ENCODE measurements at regions not wholly inside any gene's neighbourhood (a gene's known extent, or its start where the extent isn't known, plus 50 kb on each side); places are given as distances from the start of the nearest gene placed in this dataset.

- H4K20me1 ChIP-seq (ENCODE audit: insufficient read depth) = no peaks in the 10 kb centered on the region
- H3K27me3 ChIP-seq (ENCODE audit: insufficient read depth, low read depth) = no peaks in the 10 kb centered on the region
- no peaks in the 10 kb centered on the region for H3K36me3 ChIP-seq (ENCODE audit: insufficient read depth)
- H3K79me2 ChIP-seq (ENCODE audit: insufficient read depth, low read depth) = no peaks in the 10 kb centered on the region
- H3K4me1 ChIP-seq (ENCODE audit: low read depth, poor library complexity, severe bottlenecking) = no peaks in the 10 kb centered on the region
- H2AFZ ChIP-seq (ENCODE audit: low read depth) = no peak overlapping the region
- no peak overlapping the region for H3K27ac ChIP-seq
- H3K9ac ChIP-seq = no peak overlapping the region
- no peak overlapping the region for H3K4me3 ChIP-seq (IDR thresholded peaks at IDR 0.05; ENCODE audit: insufficient read depth, low read depth, low read length)
- TF ChIP-seq CTCF (conservative IDR thresholded peaks at IDR 0.05; ENCODE audit: low read depth, low read length) = no peak
- no peak overlapping the region for H3K4me2 ChIP-seq
These were observed 83.2 kb downstream of the LINC00237 start for GRCh38 chr20:21022925-21023324.

GRCh38 chr20:21021472-21021790 is 84.7 kb downstream of the LINC00237 start:
- Histone ChIP-seq H3K27ac (no peak overlapping the region), H3K36me3 (ENCODE audit: insufficient read depth) (no peaks in the 10 kb centered on the region), H3K27me3 (ENCODE audit: insufficient read depth, low read depth) (no peaks in the 10 kb centered on the region), H3K4me3 (IDR thresholded peaks at IDR 0.05; ENCODE audit: insufficient read depth, low read depth, low read length) (no peak overlapping the region), H2AFZ (ENCODE audit: low read depth) (no peak overlapping the region), H3K79me2 (ENCODE audit: insufficient read depth, low read depth) (no peaks in the 10 kb centered on the region), H3K4me2 (no peak overlapping the region), H4K20me1 (ENCODE audit: insufficient read depth) (no peaks in the 10 kb centered on the region), H3K9ac (no peak overlapping the region), H3K4me1 (ENCODE audit: low read depth, poor library complexity, severe bottlenecking) (no peaks in the 10 kb centered on the region)
- no peak for TF ChIP-seq CTCF (conservative IDR thresholded peaks at IDR 0.05; ENCODE audit: low read depth, low read length)

- Histone ChIP-seq H3K79me2 (ENCODE audit: insufficient read depth, low read depth) (no peaks in the 10 kb centered on the region), H4K20me1 (ENCODE audit: insufficient read depth) (no peaks in the 10 kb centered on the region), H3K4me3 (IDR thresholded peaks at IDR 0.05; ENCODE audit: insufficient read depth, low read depth, low read length) (no peak overlapping the region), H2AFZ (ENCODE audit: low read depth) (no peak overlapping the region), H3K36me3 (ENCODE audit: insufficient read depth) (no peaks in the 10 kb centered on the region), H3K9ac (no peak overlapping the region), H3K4me2 (no peak overlapping the region), H3K27me3 (ENCODE audit: insufficient read depth, low read depth) (no peaks in the 10 kb centered on the region), H3K4me1 (ENCODE audit: low read depth, poor library complexity, severe bottlenecking) (no peaks in the 10 kb centered on the region), H3K27ac (no peak overlapping the region)
- TF ChIP-seq CTCF (conservative IDR thresholded peaks at IDR 0.05; ENCODE audit: low read depth, low read length) = no peak
These were observed 85.3 kb downstream of the LINC00237 start for GRCh38 chr20:21020659-21021471.

- H3K4me3 ChIP-seq (IDR thresholded peaks at IDR 0.05; ENCODE audit: insufficient read depth, low read depth, low read length) = no peak overlapping the region
- no peaks in the 10 kb centered on the region for H3K79me2 ChIP-seq (ENCODE audit: insufficient read depth, low read depth)
- H3K27me3 ChIP-seq (ENCODE audit: insufficient read depth, low read depth) = no peaks in the 10 kb centered on the region
- H3K4me1 ChIP-seq (ENCODE audit: low read depth, poor library complexity, severe bottlenecking) = no peaks in the 10 kb centered on the region
- no peak overlapping the region for H3K27ac ChIP-seq
- no peaks in the 10 kb centered on the region for H4K20me1 ChIP-seq (ENCODE audit: insufficient read depth)
- TF ChIP-seq CTCF (conservative IDR thresholded peaks at IDR 0.05; ENCODE audit: low read depth, low read length) = no peak
- no peak overlapping the region for H3K9ac ChIP-seq
- no peak overlapping the region for H2AFZ ChIP-seq (ENCODE audit: low read depth)
- H3K36me3 ChIP-seq (ENCODE audit: insufficient read depth) = no peaks in the 10 kb centered on the region
- no peak overlapping the region for H3K4me2 ChIP-seq
These were observed 86.1 kb downstream of the LINC00237 start for GRCh38 chr20:21019814-21020658.
